GM12864 (cell line): ENCODE measurements at regions not wholly inside any gene's neighbourhood (a gene's known extent, or its start where the extent isn't known, plus 50 kb on each side); places are given as distances from the start of the nearest gene placed in this dataset.

Experiments
- DNase-seq: peaks from one replicate; pipeline ENCODE4 v3.0.0-alpha.2; 2011; ENCODE audit warnings: low read depth
- H3K4me3 ChIP-seq: 2 replicates; pipeline ENCODE4 v1.5.1; 2011; ENCODE audit warnings: mild to moderate bottlenecking, low read depth, low read length, control low read depth
- CTCF ChIP-seq: IDR thresholded peaks from 2 replicates; pipeline ENCODE4 v1.5.1; 2011; ENCODE audit warnings: low read depth, mild to moderate bottlenecking, moderate library complexity, low read length, control low read depth, inconsistent platforms; ENCODE audit errors: missing control alignments

GRCh38 chr2:235271936-235272335 lies 221.9 kb upstream of the AGAP1 start:
- no peak for TF ChIP-seq CTCF
- no peak for DNase-seq
- no peak overlapping the region for H3K4me3 ChIP-seq

GRCh38 chr2:235274023-235274422 lies 219.8 kb upstream of the AGAP1 start:
- no peak for DNase-seq
- TF ChIP-seq CTCF, result no peak
- H3K4me3 ChIP-seq, result no peak overlapping the region

- DNase-seq, result no peak
- TF ChIP-seq CTCF, result no peak
- H3K4me3 ChIP-seq, result no peak overlapping the region
Observed at GRCh38 chr2:235277485-235277884, 216.4 kb upstream of the AGAP1 start.

- no peak for DNase-seq
- TF ChIP-seq CTCF, result no peak
Observed at GRCh38 chr2:235278771-235279355, 215.0 kb upstream of the AGAP1 start.

GRCh38 chr2:235279965-235280364 lies 213.9 kb upstream of the AGAP1 start:
- no peak overlapping the region for H3K4me3 ChIP-seq
- no peak for TF ChIP-seq CTCF
- DNase-seq, result no peak

More at GRCh38 chr2:235278771-235279355, 215.0 kb upstream of the AGAP1 start:
- no peak overlapping the region for H3K4me3 ChIP-seq

- no peak overlapping the region for H3K4me3 ChIP-seq
- no peak for TF ChIP-seq CTCF
- no peak for DNase-seq
Observed at GRCh38 chr2:235283246-235283645, 210.6 kb upstream of the AGAP1 start.

- no peak overlapping the region for H3K4me3 ChIP-seq
- TF ChIP-seq CTCF, result no peak
- DNase-seq, result no peak
Observed at GRCh38 chr2:235286622-235287374, 207.0 kb upstream of the AGAP1 start.
